Astrocyte of the spinal cord (primary cell): ENCODE measurements at regions not wholly inside any gene's neighbourhood (a gene's known extent, or its start where the extent isn't known, plus 50 kb on each side); places are given as distances from the start of the nearest gene placed in this dataset.

ENCODE experiments used
- DNase-seq: peaks from one replicate; pipeline ENCODE4 v3.0.0; 2011; ENCODE audit warnings: low read depth, low spot score
- H3K4me3 ChIP-seq: 2 replicates; pipeline ENCODE4 v1.5.1; 2011; ENCODE audit warnings: low read depth, mild to moderate bottlenecking, low read length, moderate library complexity
- CTCF ChIP-seq: IDR thresholded peaks from 2 replicates; pipeline ENCODE4 v1.5.1; 2012; ENCODE audit warnings: low read depth, mild to moderate bottlenecking, low read length, inconsistent platforms
- in situ Hi-C: cut with HindIII; loops from 2 replicates; pipeline ENCODE4 v1.10.0; 2017; ENCODE audit warnings: low sequenced_read_pairs

GRCh38 chr7:46192271-46192670 lies 271.2 kb upstream of the IGFBP3 start:
- DNase-seq = no peak
- TF ChIP-seq CTCF = no peak
- in situ Hi-C loops = no loop called here
- H3K4me3 ChIP-seq = no peak overlapping the region

DNA sequence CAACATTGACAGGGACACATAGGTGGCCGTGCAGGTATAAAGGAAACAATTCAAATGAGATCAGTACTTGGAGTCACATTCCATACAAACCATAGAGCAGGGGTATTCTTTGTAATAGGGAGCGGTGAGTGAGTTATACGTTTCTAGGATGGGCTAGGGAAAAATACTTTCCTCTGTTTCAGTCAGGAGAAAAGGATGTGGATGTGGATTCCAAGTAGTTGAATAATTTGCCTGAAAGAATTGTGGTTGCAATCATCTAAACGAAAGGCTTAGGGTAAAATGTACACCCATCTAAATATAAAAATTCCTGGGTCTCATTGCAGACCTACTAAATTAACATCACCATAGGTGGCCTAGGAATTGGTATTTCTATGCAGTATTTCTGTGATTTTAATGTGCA lies 270.7 kb upstream of the IGFBP3 start:
- DNase-seq = peak; percentile 76
- in situ Hi-C loops = no loop called here
- TF ChIP-seq CTCF = no peak
- H3K4me3 ChIP-seq = no peak overlapping the region

DNA sequence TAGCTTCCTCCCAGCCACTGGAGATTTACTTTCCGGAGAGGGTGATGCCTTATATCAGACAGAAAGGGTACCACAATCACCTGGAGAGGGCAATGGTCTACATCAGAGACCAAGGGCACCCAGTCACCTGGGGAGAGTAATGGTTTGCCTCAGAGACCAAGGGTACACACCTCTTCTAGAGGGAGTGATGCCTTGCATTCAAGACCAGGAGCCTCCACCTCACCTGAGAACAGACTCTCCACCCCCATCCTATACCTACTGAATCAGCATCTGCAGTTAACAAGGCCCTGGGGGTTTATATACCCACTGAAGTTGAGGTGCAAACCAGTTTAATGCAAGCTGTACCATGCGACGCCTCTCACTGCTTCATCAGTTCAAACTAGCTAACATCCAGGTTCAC lies 270.2 kb upstream of the IGFBP3 start:
- H3K4me3 ChIP-seq = no peak overlapping the region
- no peak for DNase-seq
- TF ChIP-seq CTCF = no peak
- in situ Hi-C loops = no loop called here

GRCh38 chr7:46189255-46189790 lies 268.3 kb upstream of the IGFBP3 start:
- in situ Hi-C loops = no loop called here
- no peak overlapping the region for H3K4me3 ChIP-seq
- no peak for DNase-seq

GRCh38 chr7:46186131-46186530 lies 265.1 kb upstream of the IGFBP3 start:
- no peak overlapping the region for H3K4me3 ChIP-seq
- in situ Hi-C loops = no loop called here
- no peak for DNase-seq
- no peak for TF ChIP-seq CTCF

More at GRCh38 chr7:46189255-46189790, 268.3 kb upstream of the IGFBP3 start:
- TF ChIP-seq CTCF = no peak

DNA sequence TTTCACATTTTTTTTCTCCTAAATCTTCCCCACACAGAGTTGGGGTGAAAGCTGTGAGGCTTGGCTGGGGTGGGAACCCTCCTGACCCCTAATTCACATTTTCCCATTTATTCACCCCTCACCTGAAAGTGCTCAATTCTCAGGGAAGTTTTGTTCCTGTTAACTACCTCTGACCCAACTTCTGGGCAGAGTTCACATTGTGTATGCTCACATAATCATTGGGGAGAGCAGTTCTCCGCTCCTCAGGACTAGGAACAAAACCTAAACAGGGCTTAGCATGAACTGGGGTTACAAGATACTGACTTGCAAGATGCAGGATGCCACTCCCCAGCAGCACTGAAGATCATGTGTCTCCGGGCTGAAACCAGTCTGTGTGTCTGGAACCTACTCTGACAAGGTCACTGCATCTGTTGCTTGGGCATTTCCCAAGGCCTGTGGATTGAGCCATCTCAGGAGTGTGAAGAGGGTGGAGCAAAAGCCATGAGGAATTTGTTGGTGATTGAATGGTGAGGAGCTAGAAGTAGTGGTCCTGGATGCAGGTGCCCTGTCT lies 258.1 kb upstream of the IGFBP3 start:
- no peak overlapping the region for H3K4me3 ChIP-seq
- no peak for DNase-seq
- no peak for TF ChIP-seq CTCF
- in situ Hi-C loops = no loop called here

- in situ Hi-C loops = no loop called here
- no peak overlapping the region for H3K4me3 ChIP-seq
- no peak for TF ChIP-seq CTCF
- peak; percentile 54 for DNase-seq
Measured at GRCh38 chr7:46178661-46179060, 257.6 kb upstream of the IGFBP3 start.
